Parathyroid adenoma (tissue), 2 donors: ENCODE measurements at regions not wholly inside any gene's neighbourhood (a gene's known extent, or its start where the extent isn't known, plus 50 kb on each side); places are given as distances from the start of the nearest gene placed in this dataset.

Source experiments
- H2AFZ ChIP-seq: fragments of 300-600 bp; sonication (generic); one replicate; pipeline ENCODE4 v1.7.0; 2017; ENCODE audit warnings: antibody characterized with exemption, mild to moderate bottlenecking
- H3K27ac ChIP-seq: fragments of 300-600 bp; sonication (generic); one replicate; pipeline ENCODE4 v1.7.0; 2017
- H3K27me3 ChIP-seq: fragments of 300-600 bp; sonication (generic); one replicate; pipeline ENCODE4 v1.7.0; 2017; ENCODE audit warnings: low read length; ENCODE audit not compliant: control insufficient read depth, insufficient read depth
- H3K36me3 ChIP-seq: fragments of 300-600 bp; sonication (generic); one replicate; pipeline ENCODE4 v1.7.0; 2017; ENCODE audit warnings: low read length; ENCODE audit not compliant: control insufficient read depth, insufficient read depth
- H3K4me1 ChIP-seq: fragments of 300-600 bp; sonication (generic); one replicate; pipeline ENCODE4 v1.7.0; 2017; ENCODE audit warnings: control low read depth
- H3K4me2 ChIP-seq: fragments of 300-600 bp; sonication (generic); one replicate; pipeline ENCODE4 v1.7.0; 2017; ENCODE audit warnings: low read length
- H3K4me3 ChIP-seq: fragments of 300-600 bp; sonication (generic); one replicate; pipeline ENCODE4 v1.7.0; 2017; ENCODE audit warnings: low read depth, low read length
- H3K79me2 ChIP-seq: fragments of 300-600 bp; sonication (generic); one replicate; pipeline ENCODE4 v1.7.0; 2017; ENCODE audit warnings: control low read depth
- H3K9ac ChIP-seq: fragments of 300-600 bp; sonication (generic); one replicate; pipeline ENCODE4 v1.7.0; 2017; ENCODE audit warnings: mild to moderate bottlenecking
- H3K9me3 ChIP-seq: fragments of 300-600 bp; sonication (generic); one replicate; pipeline ENCODE4 v1.7.0; 2017; ENCODE audit warnings: low read length; ENCODE audit not compliant: control insufficient read depth
- TF ChIP-seq, protein P1 (sequence below): fragments of 300-600 bp; sonication (generic); IDR thresholded peaks from one replicate; pipeline ENCODE4 v1.7.0; 2017; ENCODE audit warnings: antibody characterized with exemption, mild to moderate bottlenecking
- donor health status: primary hyperparathyroidism.

- no peak overlapping the region for H3K9ac ChIP-seq
- TF ChIP-seq, protein P1, sequence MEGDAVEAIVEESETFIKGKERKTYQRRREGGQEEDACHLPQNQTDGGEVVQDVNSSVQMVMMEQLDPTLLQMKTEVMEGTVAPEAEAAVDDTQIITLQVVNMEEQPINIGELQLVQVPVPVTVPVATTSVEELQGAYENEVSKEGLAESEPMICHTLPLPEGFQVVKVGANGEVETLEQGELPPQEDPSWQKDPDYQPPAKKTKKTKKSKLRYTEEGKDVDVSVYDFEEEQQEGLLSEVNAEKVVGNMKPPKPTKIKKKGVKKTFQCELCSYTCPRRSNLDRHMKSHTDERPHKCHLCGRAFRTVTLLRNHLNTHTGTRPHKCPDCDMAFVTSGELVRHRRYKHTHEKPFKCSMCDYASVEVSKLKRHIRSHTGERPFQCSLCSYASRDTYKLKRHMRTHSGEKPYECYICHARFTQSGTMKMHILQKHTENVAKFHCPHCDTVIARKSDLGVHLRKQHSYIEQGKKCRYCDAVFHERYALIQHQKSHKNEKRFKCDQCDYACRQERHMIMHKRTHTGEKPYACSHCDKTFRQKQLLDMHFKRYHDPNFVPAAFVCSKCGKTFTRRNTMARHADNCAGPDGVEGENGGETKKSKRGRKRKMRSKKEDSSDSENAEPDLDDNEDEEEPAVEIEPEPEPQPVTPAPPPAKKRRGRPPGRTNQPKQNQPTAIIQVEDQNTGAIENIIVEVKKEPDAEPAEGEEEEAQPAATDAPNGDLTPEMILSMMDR, result no peak
- H3K4me2 ChIP-seq, result no peak overlapping the region
- H3K27ac ChIP-seq, result no peak overlapping the region
- no peaks in the 10 kb centered on the region for H3K9me3 ChIP-seq
- no peaks in the 10 kb centered on the region for H3K36me3 ChIP-seq
- no peak overlapping the region for H2AFZ ChIP-seq
- H3K4me1 ChIP-seq, result no peaks in the 10 kb centered on the region
- H3K79me2 ChIP-seq, result no peaks in the 10 kb centered on the region
- no peak overlapping the region for H3K4me3 ChIP-seq
- no peaks in the 10 kb centered on the region for H3K27me3 ChIP-seq
Measured at GRCh38 chr2:236901956-236902355, 183.7 kb upstream of the COPS8 start.

- Histone ChIP-seq H3K9me3 (no peaks in the 10 kb centered on the region), H3K4me2 (no peak overlapping the region), H3K9ac (no peak overlapping the region), H3K4me1 (no peaks in the 10 kb centered on the region), H3K4me3 (no peak overlapping the region), H3K36me3 (no peaks in the 10 kb centered on the region), H2AFZ (no peak overlapping the region), H3K27ac (no peak overlapping the region), H3K27me3 (no peaks in the 10 kb centered on the region), H3K79me2 (no peaks in the 10 kb centered on the region)
- TF ChIP-seq, protein P1, result no peak
Measured at GRCh38 chr2:236903978-236904377, 181.7 kb upstream of the COPS8 start.

DNA sequence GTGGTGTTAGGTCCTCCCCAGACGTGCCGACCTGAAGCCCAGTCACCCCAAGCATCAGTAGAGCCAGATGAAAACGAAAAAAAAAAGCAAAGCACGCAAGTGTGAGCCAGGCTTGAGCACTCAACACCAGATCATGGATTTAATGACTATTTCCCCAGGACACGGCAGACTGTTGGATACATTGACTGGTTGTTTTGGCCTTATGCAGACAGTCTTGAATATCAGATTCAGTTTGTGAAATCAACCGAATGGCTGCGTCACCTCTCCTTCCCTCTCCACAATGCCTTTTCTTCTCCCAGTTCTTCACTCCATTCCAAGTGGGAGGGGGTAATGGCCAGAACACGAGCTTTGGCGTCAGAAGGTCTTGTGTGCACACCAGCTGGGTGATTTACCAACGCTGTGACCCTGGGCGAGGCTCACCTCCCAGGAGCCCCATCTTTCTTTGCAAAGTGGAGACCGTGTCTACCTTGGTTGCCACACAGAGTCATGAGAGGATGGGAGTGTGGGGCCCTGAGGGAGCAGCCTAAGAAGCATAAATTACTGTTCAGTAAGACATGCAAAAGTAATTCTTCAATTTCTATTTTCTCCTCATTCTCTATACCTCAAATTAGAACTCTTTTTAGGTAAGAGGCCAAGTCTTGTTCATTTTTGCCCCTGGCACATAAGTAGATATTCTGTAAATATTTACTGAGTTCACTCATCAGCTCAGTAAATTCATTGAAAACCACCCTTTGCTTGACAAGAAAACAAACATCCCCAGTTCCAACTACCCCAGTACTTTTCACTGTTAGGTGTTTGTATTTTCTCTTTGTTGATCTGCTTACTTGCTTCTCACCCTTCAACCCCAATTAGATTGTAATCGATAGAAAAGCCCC is 181.1 kb upstream of the COPS8 start:
- no peak overlapping the region for H2AFZ ChIP-seq
- H3K27ac ChIP-seq, result no peak overlapping the region
- no peaks in the 10 kb centered on the region for H3K79me2 ChIP-seq
- H3K4me1 ChIP-seq, result no peaks in the 10 kb centered on the region
- H3K4me3 ChIP-seq, result no peak overlapping the region
- TF ChIP-seq, protein P1, result no peak
- no peaks in the 10 kb centered on the region for H3K9me3 ChIP-seq
- no peak overlapping the region for H3K4me2 ChIP-seq
- H3K27me3 ChIP-seq, result no peaks in the 10 kb centered on the region
- H3K36me3 ChIP-seq, result no peaks in the 10 kb centered on the region
- no peak overlapping the region for H3K9ac ChIP-seq

- no peaks in the 10 kb centered on the region for H3K79me2 ChIP-seq
- no peaks in the 10 kb centered on the region for H3K27me3 ChIP-seq
- H3K36me3 ChIP-seq, result no peaks in the 10 kb centered on the region
- H3K4me3 ChIP-seq, result no peak overlapping the region
- TF ChIP-seq, protein P1, result no peak
- no peak overlapping the region for H3K4me2 ChIP-seq
- no peak overlapping the region for H3K27ac ChIP-seq
- no peaks in the 10 kb centered on the region for H3K9me3 ChIP-seq
- no peaks in the 10 kb centered on the region for H3K4me1 ChIP-seq
- no peak overlapping the region for H3K9ac ChIP-seq
- H2AFZ ChIP-seq, result no peak overlapping the region
Measured at GRCh38 chr2:236905976-236906375, 179.7 kb upstream of the COPS8 start.
